ENCODE measurements at regions not wholly inside any gene's neighbourhood (a gene's known extent, or its start where the extent isn't known, plus 50 kb on each side); places are given as distances from the start of the nearest gene placed in this dataset.
"Not testable (repeated sequence)": the region's sequence is repeated elsewhere in the genome, so short reads cannot be mapped to it uniquely, and the experiment has no call there.

DNA sequence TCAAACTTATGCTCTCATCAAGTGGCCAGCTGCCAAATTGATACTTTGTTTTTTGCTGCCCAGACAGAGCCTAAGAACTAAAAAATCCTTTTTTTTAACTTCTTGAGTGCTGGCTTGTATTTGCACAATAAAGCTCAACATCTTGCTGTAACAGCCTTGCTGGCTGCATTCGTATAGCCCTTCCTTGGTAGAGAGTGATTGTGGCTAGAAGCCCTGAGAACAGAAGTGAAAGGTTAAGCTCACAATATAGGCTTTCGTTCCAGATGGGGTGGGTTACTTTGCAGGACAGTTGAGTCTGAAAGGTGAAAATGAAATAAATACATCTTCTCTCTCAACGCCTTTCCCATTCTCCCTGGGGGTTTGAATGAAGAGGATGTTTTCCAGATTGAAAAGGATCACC is 278.8 kb downstream of the HS3ST3B1 start:
- no peak overlapping the region for H3K4me3 ChIP-seq (ENCODE audit: low read depth, low read length)
- H3K27me3 ChIP-seq (ENCODE audit: insufficient read depth, low read length): no peaks in the 10 kb centered on the region
- H2BK5ac ChIP-seq (ENCODE audit: low read depth, low read length, poor library complexity): no peak overlapping the region
- no peak overlapping the region for H2BK12ac ChIP-seq (ENCODE audit: low read length)
- no peak overlapping the region for H2AK5ac ChIP-seq (ENCODE audit: low read length)
- H2BK120ac ChIP-seq (ENCODE audit: insufficient read depth, low read length, poor library complexity): no peak overlapping the region
- no peak overlapping the region for H3K18ac ChIP-seq (ENCODE audit: low read length)
- no peak overlapping the region for H3K4me2 ChIP-seq (ENCODE audit: low read length)
- no peak overlapping the region for H3K14ac ChIP-seq (ENCODE audit: low read length)
- H4K8ac ChIP-seq (ENCODE audit: low read depth, low read length): no peak overlapping the region
- H2AFZ ChIP-seq (ENCODE audit: insufficient read depth, low read length, poor library complexity): no peak overlapping the region
- no peak overlapping the region for H3K27ac ChIP-seq (ENCODE audit: low read depth, low read length)
- H3K4me1 ChIP-seq (ENCODE audit: control insufficient read depth in 1 of 2, insufficient read depth in 2 of 2, low read length in 2 of 2): no peaks in the 10 kb centered on the region
- no peaks in the 10 kb centered on the region for H3K36me3 ChIP-seq (ENCODE audit: control insufficient read depth in 1 of 2, insufficient read depth in 2 of 2, low read length in 2 of 2)
- no peaks in the 10 kb centered on the region for H3K79me1 ChIP-seq (ENCODE audit: low read length)
- no peak overlapping the region for H3K9ac ChIP-seq (ENCODE audit: low read length)
- DNase-seq: no peak
- no peaks in the 10 kb centered on the region for H3K9me3 ChIP-seq (ENCODE audit: insufficient read depth, low read depth, low read length)
- no peak overlapping the region for H3K23ac ChIP-seq (ENCODE audit: low read length)
- no peaks in the 10 kb centered on the region for H3K79me2 ChIP-seq (ENCODE audit: control insufficient read depth, insufficient read depth, low read length, poor library complexity)
- no peak overlapping the region for H4K12ac ChIP-seq (ENCODE audit: low read depth, low read length)
- WGBS (ENCODE audit: extremely low coverage, insufficient coverage, insufficient read length): no CpG with 5 or more reads among the region's 3 CpGs
- no peak overlapping the region for H3K4ac ChIP-seq (ENCODE audit: low read depth, low read length)
- no peak overlapping the region for H4K91ac ChIP-seq (ENCODE audit: low read depth, low read length)

GRCh38 chr17:14575471-14575953 is 274.6 kb downstream of the HS3ST3B1 start:
- no CpG with 5 or more reads among the region's 8 CpGs for WGBS (ENCODE audit: extremely low coverage, insufficient coverage, insufficient read length)
- no peak overlapping the region for H2BK120ac ChIP-seq (ENCODE audit: insufficient read depth, low read length, poor library complexity)

GRCh38 chr17:14560325-14560724 is 259.4 kb downstream of the HS3ST3B1 start:
- H3K18ac ChIP-seq (ENCODE audit: low read length); H2BK12ac ChIP-seq (ENCODE audit: low read length); DNase-seq; H4K12ac ChIP-seq (ENCODE audit: low read depth, low read length); H4K91ac ChIP-seq (ENCODE audit: low read depth, low read length); H3K36me3 ChIP-seq (ENCODE audit: control insufficient read depth in 1 of 2, insufficient read depth in 2 of 2, low read length in 2 of 2); H3K4me2 ChIP-seq (ENCODE audit: low read length); H2AFZ ChIP-seq (ENCODE audit: insufficient read depth, low read length, poor library complexity); H3K14ac ChIP-seq (ENCODE audit: low read length); H3K27ac ChIP-seq (ENCODE audit: low read depth, low read length); H2AK5ac ChIP-seq (ENCODE audit: low read length); H3K9ac ChIP-seq (ENCODE audit: low read length); H3K4me1 ChIP-seq (ENCODE audit: control insufficient read depth in 1 of 2, insufficient read depth in 2 of 2, low read length in 2 of 2); H3K23ac ChIP-seq (ENCODE audit: low read length); H3K79me2 ChIP-seq (ENCODE audit: control insufficient read depth, insufficient read depth, low read length, poor library complexity); H2BK5ac ChIP-seq (ENCODE audit: low read depth, low read length, poor library complexity); H2BK120ac ChIP-seq (ENCODE audit: insufficient read depth, low read length, poor library complexity); H3K4me3 ChIP-seq (ENCODE audit: low read depth, low read length); H3K79me1 ChIP-seq (ENCODE audit: low read length); H3K27me3 ChIP-seq (ENCODE audit: insufficient read depth, low read length); H4K8ac ChIP-seq (ENCODE audit: low read depth, low read length); H3K9me3 ChIP-seq (ENCODE audit: insufficient read depth, low read depth, low read length); H3K4ac ChIP-seq (ENCODE audit: low read depth, low read length): not testable (repeated sequence)
- no CpG with 5 or more reads among the region's 8 CpGs for WGBS (ENCODE audit: extremely low coverage, insufficient coverage, insufficient read length)

More at GRCh38 chr17:14575471-14575953, 274.6 kb downstream of the HS3ST3B1 start:
- Histone ChIP-seq H3K27ac (ENCODE audit: low read depth, low read length) (no peak overlapping the region), H4K8ac (ENCODE audit: low read depth, low read length) (no peak overlapping the region), H2AK5ac (ENCODE audit: low read length) (no peak overlapping the region), H4K91ac (ENCODE audit: low read depth, low read length) (no peak overlapping the region), H3K4ac (ENCODE audit: low read depth, low read length) (no peak overlapping the region), H3K4me1 (ENCODE audit: control insufficient read depth in 1 of 2, insufficient read depth in 2 of 2, low read length in 2 of 2) (no peaks in the 10 kb centered on the region), H3K4me3 (ENCODE audit: low read depth, low read length) (no peak overlapping the region), H4K12ac (ENCODE audit: low read depth, low read length) (no peak overlapping the region), H3K9me3 (ENCODE audit: insufficient read depth, low read depth, low read length) (peaks cover under 1% of the 10 kb centered on the region), H3K4me2 (ENCODE audit: low read length) (no peak overlapping the region), H3K18ac (ENCODE audit: low read length) (no peak overlapping the region), H3K23ac (ENCODE audit: low read length) (no peak overlapping the region), H3K27me3 (ENCODE audit: insufficient read depth, low read length) (no peaks in the 10 kb centered on the region), H3K79me1 (ENCODE audit: low read length) (no peaks in the 10 kb centered on the region), H2BK5ac (ENCODE audit: low read depth, low read length, poor library complexity) (no peak overlapping the region), H3K9ac (ENCODE audit: low read length) (no peak overlapping the region), H3K36me3 (ENCODE audit: control insufficient read depth in 1 of 2, insufficient read depth in 2 of 2, low read length in 2 of 2) (no peaks in the 10 kb centered on the region), H2BK12ac (ENCODE audit: low read length) (no peak overlapping the region), H3K79me2 (ENCODE audit: control insufficient read depth, insufficient read depth, low read length, poor library complexity) (no peaks in the 10 kb centered on the region), H3K14ac (ENCODE audit: low read length) (no peak overlapping the region), H2AFZ (ENCODE audit: insufficient read depth, low read length, poor library complexity) (no peak overlapping the region)
- DNase-seq: no peak

- no peaks in the 10 kb centered on the region for H3K9me3 ChIP-seq (ENCODE audit: insufficient read depth, low read depth, low read length)
Observed at GRCh38 chr17:14559264-14560119, 258.6 kb downstream of the HS3ST3B1 start.

More at GRCh38 chr17:14559264-14560119, 258.6 kb downstream of the HS3ST3B1 start:
- no peaks in the 10 kb centered on the region for H3K79me2 ChIP-seq (ENCODE audit: control insufficient read depth, insufficient read depth, low read length, poor library complexity)
- no peak overlapping the region for H3K4ac ChIP-seq (ENCODE audit: low read depth, low read length)
- H2BK120ac ChIP-seq (ENCODE audit: insufficient read depth, low read length, poor library complexity): no peak overlapping the region
- H3K27ac ChIP-seq (ENCODE audit: low read depth, low read length): no peak overlapping the region
- H3K36me3 ChIP-seq (ENCODE audit: control insufficient read depth in 1 of 2, insufficient read depth in 2 of 2, low read length in 2 of 2): no peaks in the 10 kb centered on the region
- H3K4me1 ChIP-seq (ENCODE audit: control insufficient read depth in 1 of 2, insufficient read depth in 2 of 2, low read length in 2 of 2): no peaks in the 10 kb centered on the region
- no peak overlapping the region for H3K23ac ChIP-seq (ENCODE audit: low read length)
- WGBS (ENCODE audit: extremely low coverage, insufficient coverage, insufficient read length): no CpG with 5 or more reads among the region's 10 CpGs
- no peak overlapping the region for H3K18ac ChIP-seq (ENCODE audit: low read length)
- no peaks in the 10 kb centered on the region for H3K79me1 ChIP-seq (ENCODE audit: low read length)
- H2BK12ac ChIP-seq (ENCODE audit: low read length): no peak overlapping the region
- no peak overlapping the region for H2AFZ ChIP-seq (ENCODE audit: insufficient read depth, low read length, poor library complexity)
- no peak overlapping the region for H4K91ac ChIP-seq (ENCODE audit: low read depth, low read length)
- no peak overlapping the region for H3K4me2 ChIP-seq (ENCODE audit: low read length)
- no peak overlapping the region for H2BK5ac ChIP-seq (ENCODE audit: low read depth, low read length, poor library complexity)
- no peak overlapping the region for H4K12ac ChIP-seq (ENCODE audit: low read depth, low read length)
- no peak overlapping the region for H3K9ac ChIP-seq (ENCODE audit: low read length)
- no peak overlapping the region for H3K4me3 ChIP-seq (ENCODE audit: low read depth, low read length)
- DNase-seq: no peak
- H3K27me3 ChIP-seq (ENCODE audit: insufficient read depth, low read length): no peaks in the 10 kb centered on the region
- H2AK5ac ChIP-seq (ENCODE audit: low read length): no peak overlapping the region
- no peak overlapping the region for H4K8ac ChIP-seq (ENCODE audit: low read depth, low read length)
- H3K14ac ChIP-seq (ENCODE audit: low read length): no peak overlapping the region
